Smooth muscle cell (in vitro differentiated cells): ENCODE measurements at regions not wholly inside any gene's neighbourhood (a gene's known extent, or its start where the extent isn't known, plus 50 kb on each side); places are given as distances from the start of the nearest gene placed in this dataset.

Experiments used
- DNase-seq: peaks from one replicate; lab custom pipeline; 2025; ENCODE audit not compliant: unreplicated experiment; lab: John Stamatoyannopoulos, UW
- H2AFZ ChIP-seq: fragments of 200-600 bp; sonication (generic); 2 replicates; pipeline ENCODE4 v1.6.0; 2016; ENCODE audit warnings: antibody characterized with exemption, low read depth, mild to moderate bottlenecking
- H3F3A ChIP-seq: fragments of 200-600 bp; sonication (generic); 2 replicates; pipeline ENCODE4 v1.6.0; 2017; ENCODE audit warnings: antibody characterized with exemption, low read depth
- H3K27ac ChIP-seq: fragments of 200-600 bp; sonication (generic); 2 replicates; pipeline ENCODE4 v1.5.1; 2016; ENCODE audit warnings: low read depth, mild to moderate bottlenecking
- H3K27me3 ChIP-seq: fragments of 200-600 bp; sonication (generic); 2 replicates; pipeline ENCODE4 v1.6.1; 2016; ENCODE audit warnings: low read depth, mild to moderate bottlenecking
- H3K36me3 ChIP-seq: fragments of 200-600 bp; sonication (generic); 2 replicates; pipeline ENCODE4 v1.5.1; 2016; ENCODE audit warnings: low read depth
- H3K4me1 ChIP-seq: fragments of 200-600 bp; sonication (generic); 2 replicates; pipeline ENCODE4 v1.5.1; 2016; ENCODE audit warnings: low read depth
- H3K4me2 ChIP-seq: fragments of 200-600 bp; sonication (generic); 2 replicates; pipeline ENCODE4 v1.6.0; 2016; ENCODE audit warnings: mild to moderate bottlenecking
- H3K4me3 ChIP-seq: fragments of 200-600 bp; sonication (generic); 2 replicates; pipeline ENCODE4 v1.5.1; 2016; ENCODE audit warnings: mild to moderate bottlenecking
- H3K79me2 ChIP-seq: fragments of 200-600 bp; sonication (generic); 2 replicates; pipeline ENCODE4 v1.6.0; 2016; ENCODE audit warnings: low read depth, mild to moderate bottlenecking
- H3K9ac ChIP-seq: fragments of 200-600 bp; sonication (generic); 2 replicates; pipeline ENCODE4 v1.6.0; 2016; ENCODE audit warnings: low read depth
- H3K9me3 ChIP-seq: fragments of 200-600 bp; sonication (generic); replicated peaks from 2 replicates; pipeline ENCODE4 v1.5.1; 2016; ENCODE audit warnings: low read depth
- H4K20me1 ChIP-seq: fragments of 200-600 bp; sonication (generic); 2 replicates; pipeline ENCODE4 v1.6.0; 2016; ENCODE audit warnings: low read depth
- CTCF ChIP-seq: fragments of 200-600 bp; sonication (generic); IDR thresholded peaks from 2 replicates; pipeline ENCODE4 v1.5.1; 2017; ENCODE audit warnings: borderline replicate concordance, mild to moderate bottlenecking, antibody characterized with exemption; ENCODE audit not compliant: insufficient read depth, poor library complexity, severe bottlenecking
- WGBS: methylation state at CpG from one replicate; pipeline ENCODE4 v1.1.7; 2016; ENCODE audit warnings: low lambda C conversion rate; 5-methylcytosine and 5-hydroxymethylcytosine counted together

- Histone ChIP-seq H3K36me3 (no peaks in the 10 kb centered on the region), H3K9me3 (no peaks in the 10 kb centered on the region), H3K4me1 (no peaks in the 10 kb centered on the region), H3K4me2 (no peak overlapping the region), H2AFZ (no peak overlapping the region), H3K4me3 (no peak overlapping the region), H3K27me3 (no peaks in the 10 kb centered on the region), H3K79me2 (no peaks in the 10 kb centered on the region), H3F3A (no peaks in the 10 kb centered on the region), H3K9ac (no peak overlapping the region), H4K20me1 (no peaks in the 10 kb centered on the region), H3K27ac (no peak overlapping the region)
- 65% methylated on average over 5 of the region's 5 CpGs for WGBS
- DNase-seq, result no peak
- no peak for TF ChIP-seq CTCF
Observed at GRCh38 chr10:89120931-89121763, 86.0 kb downstream of the CH25H start.

GRCh38 chr10:89119651-89120050 is 87.5 kb downstream of the CH25H start:
- no peak for DNase-seq
- H3K4me1 ChIP-seq, result no peaks in the 10 kb centered on the region
- H3K27ac ChIP-seq, result no peak overlapping the region
- H3K9me3 ChIP-seq, result no peaks in the 10 kb centered on the region
- H3F3A ChIP-seq, result no peaks in the 10 kb centered on the region
- WGBS, result 100% methylated on average over 1 of the region's 1 CpG
- H4K20me1 ChIP-seq, result no peaks in the 10 kb centered on the region
- no peak overlapping the region for H3K4me2 ChIP-seq
- no peaks in the 10 kb centered on the region for H3K36me3 ChIP-seq
- no peak overlapping the region for H3K9ac ChIP-seq
- H3K79me2 ChIP-seq, result no peaks in the 10 kb centered on the region
- H3K4me3 ChIP-seq, result no peak overlapping the region
- no peak overlapping the region for H2AFZ ChIP-seq
- TF ChIP-seq CTCF, result no peak
- no peaks in the 10 kb centered on the region for H3K27me3 ChIP-seq

GRCh38 chr10:89118091-89118490 is 89.0 kb downstream of the CH25H start:
- Histone ChIP-seq H3K36me3 (no peaks in the 10 kb centered on the region), H3K4me2 (no peak overlapping the region), H3K9ac (no peak overlapping the region), H2AFZ (no peak overlapping the region), H3K79me2 (no peaks in the 10 kb centered on the region), H3K9me3 (no peaks in the 10 kb centered on the region), H3K27me3 (no peaks in the 10 kb centered on the region), H4K20me1 (no peaks in the 10 kb centered on the region), H3K4me3 (no peak overlapping the region), H3F3A (no peaks in the 10 kb centered on the region), H3K4me1 (no peaks in the 10 kb centered on the region), H3K27ac (no peak overlapping the region)
- 33% methylated on average over 1 of the region's 1 CpG for WGBS
- DNase-seq, result no peak
- TF ChIP-seq CTCF, result no peak
